ENCODE measurements at regions not wholly inside any gene's neighbourhood (a gene's known extent, or its start where the extent isn't known, plus 50 kb on each side); places are given as distances from the start of the nearest gene placed in this dataset.

DNA sequence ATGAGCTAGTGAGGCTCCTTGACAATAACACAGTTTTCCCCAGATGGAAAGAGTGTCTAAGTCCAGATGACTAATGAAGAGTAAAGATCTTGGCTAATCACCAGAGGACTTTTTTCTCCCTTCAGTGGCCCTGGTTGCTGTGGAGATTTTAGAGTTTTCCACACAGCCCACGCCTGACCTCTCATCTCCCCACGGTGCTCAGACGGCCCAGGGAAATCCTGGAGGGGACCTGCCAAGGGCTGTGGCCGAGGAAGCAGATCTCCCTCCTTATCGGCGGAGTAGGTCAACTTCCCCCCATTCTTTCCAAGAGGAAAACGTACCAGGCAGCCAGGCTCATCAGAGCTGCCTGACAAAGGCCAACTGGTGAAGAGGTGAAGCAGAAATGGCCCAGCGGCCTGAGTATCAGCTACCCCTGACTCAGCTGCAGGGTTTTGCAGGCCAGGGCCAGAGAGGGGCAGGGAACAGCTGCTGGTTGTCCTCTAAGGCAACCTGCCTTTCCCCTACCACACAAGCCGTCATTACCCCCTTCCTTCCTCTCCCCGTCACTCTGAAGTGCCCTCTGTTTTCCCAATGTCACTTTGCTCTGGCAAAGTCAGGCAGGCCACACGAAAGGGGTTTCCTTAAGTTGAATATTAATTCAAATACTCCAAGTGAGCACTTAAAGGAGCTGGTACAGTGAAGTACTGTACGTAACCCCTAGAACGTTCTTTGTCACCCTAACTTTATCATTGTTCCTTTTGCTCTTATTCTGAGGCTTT is 140.2 kb upstream of the ADAMTS18 start:
- TF ChIP-seq CTCF (IDR thresholded peaks at IDR 0.05): no peak
- TF ChIP-seq POLR2A (IDR thresholded peaks at IDR 0.05): no peak

All from right lobe of liver (tissue), 4 donors.